ENCODE measurements at regions not wholly inside any gene's neighbourhood (a gene's known extent, or its start where the extent isn't known, plus 50 kb on each side); places are given as distances from the start of the nearest gene placed in this dataset.

GRCh38 chr14:61174987-61175386, 106.2 kb downstream of the TMEM30B start:
- no peaks in the 10 kb centered on the region for H3K9me3 ChIP-seq (ENCODE audit: insufficient read depth, low read depth, low read length)
- H3K4me3 ChIP-seq (ENCODE audit: low read depth, low read length), result no peak overlapping the region
- H2BK120ac ChIP-seq (ENCODE audit: insufficient read depth, low read length, poor library complexity), result no peak overlapping the region
- no peaks in the 10 kb centered on the region for H3K27me3 ChIP-seq (ENCODE audit: insufficient read depth, low read length)
- no peak overlapping the region for H3K27ac ChIP-seq (ENCODE audit: low read depth, low read length)
- no peak overlapping the region for H3K9ac ChIP-seq (ENCODE audit: low read length)
- no peaks in the 10 kb centered on the region for H3K79me1 ChIP-seq (ENCODE audit: low read length)
- no peaks in the 10 kb centered on the region for H3K79me2 ChIP-seq (ENCODE audit: control insufficient read depth, insufficient read depth, low read length, poor library complexity)
- H2AFZ ChIP-seq (ENCODE audit: insufficient read depth, low read length, poor library complexity), result no peak overlapping the region
- DNase-seq, result peak in 1 of 2 donors; percentile 34
- H3K36me3 ChIP-seq (ENCODE audit: control insufficient read depth in 1 of 2, insufficient read depth in 2 of 2, low read length in 2 of 2), result no peaks in the 10 kb centered on the region
- H3K23ac ChIP-seq (ENCODE audit: low read length), result no peak overlapping the region
- H3K18ac ChIP-seq (ENCODE audit: low read length), result no peak overlapping the region
- H3K4me1 ChIP-seq (ENCODE audit: control insufficient read depth in 1 of 2, insufficient read depth in 2 of 2, low read length in 2 of 2), result peaks cover 4 to 6% of the 10 kb centered on the region in 2 experiments
- WGBS (ENCODE audit: extremely low coverage, insufficient coverage, insufficient read length), result no CpG with 5 or more reads among the region's 2 CpGs
- H3K4me2 ChIP-seq (ENCODE audit: low read length), result no peak overlapping the region
- H4K91ac ChIP-seq (ENCODE audit: low read depth, low read length), result no peak overlapping the region
- no peak overlapping the region for H3K4ac ChIP-seq (ENCODE audit: low read depth, low read length)
- no peak overlapping the region for H3K14ac ChIP-seq (ENCODE audit: low read length)
- H4K8ac ChIP-seq (ENCODE audit: low read depth, low read length), result no peak overlapping the region
- H2BK5ac ChIP-seq (ENCODE audit: low read depth, low read length, poor library complexity), result no peak overlapping the region
- H2BK12ac ChIP-seq (ENCODE audit: low read length), result no peak overlapping the region
- no peak overlapping the region for H4K12ac ChIP-seq (ENCODE audit: low read depth, low read length)
- H2AK5ac ChIP-seq (ENCODE audit: low read length), result no peak overlapping the region

GRCh38 chr14:61174441-61174891, 106.7 kb downstream of the TMEM30B start:
- Histone ChIP-seq H3K79me2 (ENCODE audit: control insufficient read depth, insufficient read depth, low read length, poor library complexity) (no peaks in the 10 kb centered on the region), H3K27me3 (ENCODE audit: insufficient read depth, low read length) (no peaks in the 10 kb centered on the region), H2BK120ac (ENCODE audit: insufficient read depth, low read length, poor library complexity) (no peak overlapping the region), H3K4me3 (ENCODE audit: low read depth, low read length) (no peak overlapping the region), H2AK5ac (ENCODE audit: low read length) (no peak overlapping the region), H3K27ac (ENCODE audit: low read depth, low read length) (no peak overlapping the region), H4K8ac (ENCODE audit: low read depth, low read length) (no peak overlapping the region), H2BK5ac (ENCODE audit: low read depth, low read length, poor library complexity) (no peak overlapping the region), H3K79me1 (ENCODE audit: low read length) (no peaks in the 10 kb centered on the region), H3K4me1 (ENCODE audit: control insufficient read depth in 1 of 2, insufficient read depth in 2 of 2, low read length in 2 of 2) (peaks cover 4 to 6% of the 10 kb centered on the region in 2 experiments), H4K12ac (ENCODE audit: low read depth, low read length) (no peak overlapping the region), H4K91ac (ENCODE audit: low read depth, low read length) (no peak overlapping the region), H3K9me3 (ENCODE audit: insufficient read depth, low read depth, low read length) (no peaks in the 10 kb centered on the region), H3K23ac (ENCODE audit: low read length) (no peak overlapping the region), H3K18ac (ENCODE audit: low read length) (no peak overlapping the region), H2AFZ (ENCODE audit: insufficient read depth, low read length, poor library complexity) (no peak overlapping the region), H3K4me2 (ENCODE audit: low read length) (no peak overlapping the region), H2BK12ac (ENCODE audit: low read length) (no peak overlapping the region), H3K36me3 (ENCODE audit: control insufficient read depth in 1 of 2, insufficient read depth in 2 of 2, low read length in 2 of 2) (no peaks in the 10 kb centered on the region), H3K9ac (ENCODE audit: low read length) (no peak overlapping the region), H3K14ac (ENCODE audit: low read length) (no peak overlapping the region), H3K4ac (ENCODE audit: low read depth, low read length) (no peak overlapping the region)
- DNase-seq, result no peak
- WGBS (ENCODE audit: extremely low coverage, insufficient coverage, insufficient read length), result no CpG with 5 or more reads among the region's 6 CpGs

GRCh38 chr14:61171727-61172126, 109.4 kb downstream of the TMEM30B start:
- Histone ChIP-seq H3K36me3 (ENCODE audit: control insufficient read depth in 1 of 2, insufficient read depth in 2 of 2, low read length in 2 of 2) (no peaks in the 10 kb centered on the region), H4K12ac (ENCODE audit: low read depth, low read length) (no peak overlapping the region), H2BK5ac (ENCODE audit: low read depth, low read length, poor library complexity) (no peak overlapping the region), H2AK5ac (ENCODE audit: low read length) (no peak overlapping the region), H2BK120ac (ENCODE audit: insufficient read depth, low read length, poor library complexity) (no peak overlapping the region), H3K14ac (ENCODE audit: low read length) (no peak overlapping the region), H3K4me2 (ENCODE audit: low read length) (no peak overlapping the region), H3K79me1 (ENCODE audit: low read length) (no peaks in the 10 kb centered on the region), H3K4me3 (ENCODE audit: low read depth, low read length) (no peak overlapping the region), H2AFZ (ENCODE audit: insufficient read depth, low read length, poor library complexity) (no peak overlapping the region), H2BK12ac (ENCODE audit: low read length) (no peak overlapping the region), H4K91ac (ENCODE audit: low read depth, low read length) (no peak overlapping the region), H3K4me1 (ENCODE audit: control insufficient read depth in 1 of 2, insufficient read depth in 2 of 2, low read length in 2 of 2) (no peaks in the 10 kb centered on the region), H3K9me3 (ENCODE audit: insufficient read depth, low read depth, low read length) (no peaks in the 10 kb centered on the region), H3K27ac (ENCODE audit: low read depth, low read length) (no peak overlapping the region), H3K18ac (ENCODE audit: low read length) (no peak overlapping the region), H3K27me3 (ENCODE audit: insufficient read depth, low read length) (no peaks in the 10 kb centered on the region), H3K4ac (ENCODE audit: low read depth, low read length) (no peak overlapping the region), H3K23ac (ENCODE audit: low read length) (no peak overlapping the region), H4K8ac (ENCODE audit: low read depth, low read length) (no peak overlapping the region), H3K9ac (ENCODE audit: low read length) (no peak overlapping the region), H3K79me2 (ENCODE audit: control insufficient read depth, insufficient read depth, low read length, poor library complexity) (no peaks in the 10 kb centered on the region)
- no CpG with 5 or more reads among the region's 2 CpGs for WGBS (ENCODE audit: extremely low coverage, insufficient coverage, insufficient read length)
- DNase-seq, result no peak

GRCh38 chr14:61168141-61168540, 113.0 kb downstream of the TMEM30B start:
- Histone ChIP-seq H2AK5ac (ENCODE audit: low read length) (no peak overlapping the region), H3K14ac (ENCODE audit: low read length) (no peak overlapping the region), H3K18ac (ENCODE audit: low read length) (no peak overlapping the region), H2BK120ac (ENCODE audit: insufficient read depth, low read length, poor library complexity) (no peak overlapping the region), H4K91ac (ENCODE audit: low read depth, low read length) (no peak overlapping the region), H3K36me3 (ENCODE audit: control insufficient read depth in 1 of 2, insufficient read depth in 2 of 2, low read length in 2 of 2) (no peaks in the 10 kb centered on the region), H3K4me2 (ENCODE audit: low read length) (no peak overlapping the region), H3K79me2 (ENCODE audit: control insufficient read depth, insufficient read depth, low read length, poor library complexity) (no peaks in the 10 kb centered on the region), H4K12ac (ENCODE audit: low read depth, low read length) (no peak overlapping the region), H4K8ac (ENCODE audit: low read depth, low read length) (no peak overlapping the region), H3K9ac (ENCODE audit: low read length) (no peak overlapping the region), H3K79me1 (ENCODE audit: low read length) (no peaks in the 10 kb centered on the region), H3K9me3 (ENCODE audit: insufficient read depth, low read depth, low read length) (no peaks in the 10 kb centered on the region), H3K4me3 (ENCODE audit: low read depth, low read length) (no peak overlapping the region), H2BK5ac (ENCODE audit: low read depth, low read length, poor library complexity) (no peak overlapping the region), H3K27me3 (ENCODE audit: insufficient read depth, low read length) (no peaks in the 10 kb centered on the region), H3K27ac (ENCODE audit: low read depth, low read length) (no peak overlapping the region), H3K4ac (ENCODE audit: low read depth, low read length) (no peak overlapping the region), H2AFZ (ENCODE audit: insufficient read depth, low read length, poor library complexity) (no peak overlapping the region), H2BK12ac (ENCODE audit: low read length) (no peak overlapping the region), H3K4me1 (ENCODE audit: control insufficient read depth in 1 of 2, insufficient read depth in 2 of 2, low read length in 2 of 2) (no peaks in the 10 kb centered on the region), H3K23ac (ENCODE audit: low read length) (no peak overlapping the region)
- no CpG with 5 or more reads among the region's 1 CpG for WGBS (ENCODE audit: extremely low coverage, insufficient coverage, insufficient read length)
- DNase-seq, result no peak

All from trophoblast cell (in vitro differentiated cells and primary cell).